ENCODE measurements at regions not wholly inside any gene's neighbourhood (a gene's known extent, or its start where the extent isn't known, plus 50 kb on each side); places are given as distances from the start of the nearest gene placed in this dataset.
"Not testable (repeated sequence)": the region's sequence is repeated elsewhere in the genome, so short reads cannot be mapped to it uniquely, and the experiment has no call there.

DNA sequence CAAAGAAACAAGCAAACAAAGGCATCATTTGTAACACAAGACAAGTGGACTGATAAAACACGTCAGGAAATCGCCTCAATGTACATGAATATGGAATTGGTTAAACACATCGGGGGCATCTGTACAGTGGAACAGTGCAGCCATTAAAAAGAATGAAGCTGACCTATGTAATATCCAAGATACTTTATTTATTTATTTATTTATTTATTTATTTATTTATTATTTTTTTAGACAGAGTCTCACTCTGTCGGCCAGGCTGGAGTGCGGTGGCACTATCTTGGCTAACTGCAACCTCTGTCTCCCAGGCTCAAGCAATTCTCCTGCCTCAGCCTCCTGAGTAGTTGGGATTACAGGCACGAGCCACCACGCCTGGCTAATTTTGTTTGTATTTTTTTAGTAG, 75.4 kb upstream of the SLC45A1 start:
- no peak overlapping the region for H2AFZ ChIP-seq (ENCODE audit: low read depth, low read length)
- H3K4me1 ChIP-seq (ENCODE audit: insufficient read depth, low read length), result peaks cover 6% of the 10 kb centered on the region
- H3K27me3 ChIP-seq (ENCODE audit: insufficient read depth, low read length), result no peaks in the 10 kb centered on the region
- H3K36me3 ChIP-seq (ENCODE audit: insufficient read depth, low read length), result no peaks in the 10 kb centered on the region
- H3K4me3 ChIP-seq (ENCODE audit: low read length), result no peak overlapping the region
- no peaks in the 10 kb centered on the region for H3K9me3 ChIP-seq (ENCODE audit: low read length)

DNA sequence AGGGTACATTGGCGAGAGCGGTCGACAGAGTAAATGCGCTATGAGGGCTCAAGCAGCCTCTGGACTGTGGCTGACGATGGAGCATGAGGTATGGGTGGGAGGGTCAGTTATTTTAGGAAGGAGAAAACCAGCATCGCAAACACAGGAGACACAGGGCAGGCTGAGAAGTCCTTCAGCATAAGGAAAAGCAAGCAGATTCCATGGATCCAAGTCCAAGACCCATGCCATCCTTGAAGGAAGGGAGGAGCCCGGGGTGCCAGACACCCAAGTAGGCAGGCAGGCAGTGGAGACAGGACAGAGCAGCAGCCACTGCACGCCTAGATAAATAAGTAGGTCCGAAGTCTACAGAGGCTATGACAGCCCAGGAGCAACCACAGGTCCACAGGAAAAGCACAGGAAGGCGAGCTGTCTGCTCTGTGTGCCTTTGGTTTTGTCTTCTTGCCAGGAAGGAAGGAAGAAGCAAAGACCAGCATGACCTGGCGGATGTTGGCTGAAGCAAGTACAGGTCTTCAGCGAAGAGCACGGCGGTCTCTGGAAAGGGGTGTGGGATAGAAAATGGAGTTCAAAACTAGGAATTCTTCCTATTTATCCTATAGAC, 76.4 kb upstream of the SLC45A1 start:
- no peak overlapping the region for H2AFZ ChIP-seq (ENCODE audit: low read depth, low read length)
- peaks cover 6% of the 10 kb centered on the region for H3K4me1 ChIP-seq (ENCODE audit: insufficient read depth, low read length)
- H3K9me3 ChIP-seq (ENCODE audit: low read length), result no peaks in the 10 kb centered on the region
- H3K27me3 ChIP-seq (ENCODE audit: insufficient read depth, low read length), result no peaks in the 10 kb centered on the region
- H3K4me3 ChIP-seq (ENCODE audit: low read length), result no peak overlapping the region
- H3K36me3 ChIP-seq (ENCODE audit: insufficient read depth, low read length), result no peaks in the 10 kb centered on the region

DNA sequence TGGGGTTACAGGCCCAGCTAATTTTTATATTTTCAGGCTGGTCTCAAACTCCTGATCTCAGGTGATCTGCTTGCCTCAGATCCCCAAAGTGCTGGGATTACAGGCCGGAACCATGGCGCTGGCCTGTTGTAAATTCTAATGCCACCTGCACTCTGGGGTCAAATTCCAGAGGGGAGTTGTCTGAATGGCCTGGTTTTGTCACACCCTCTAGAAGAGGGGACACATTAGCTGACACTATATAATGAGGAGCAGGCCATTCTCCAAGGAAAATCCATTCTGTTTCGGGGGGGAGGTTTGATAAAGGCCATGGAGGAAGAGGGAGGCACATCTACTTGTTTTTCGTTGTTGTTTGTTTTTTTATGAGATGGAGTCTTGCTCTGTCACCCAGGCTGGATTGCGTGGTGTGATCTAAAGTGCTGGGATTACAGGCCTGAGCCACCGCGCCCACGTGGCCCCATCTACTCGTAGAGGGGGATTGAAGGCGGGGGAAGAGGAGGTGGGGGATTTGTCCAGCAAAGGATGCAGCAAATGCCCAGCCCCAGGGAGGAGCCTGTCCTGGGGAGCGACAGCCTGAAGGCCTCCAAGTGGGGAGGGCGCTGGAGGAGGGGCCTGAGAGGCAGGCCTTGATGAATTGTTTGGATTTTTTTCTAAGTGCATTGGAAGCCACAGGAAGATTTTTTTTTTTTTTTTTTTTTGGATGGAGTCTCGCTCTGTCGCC, 78.4 kb upstream of the SLC45A1 start:
- Histone ChIP-seq H3K9me3 (ENCODE audit: low read length) (no peaks in the 10 kb centered on the region), H3K36me3 (ENCODE audit: insufficient read depth, low read length) (no peaks in the 10 kb centered on the region), H3K4me3 (ENCODE audit: low read length) (no peak overlapping the region), H3K4me1 (ENCODE audit: insufficient read depth, low read length) (peaks cover 6% of the 10 kb centered on the region), H3K27me3 (ENCODE audit: insufficient read depth, low read length) (no peaks in the 10 kb centered on the region), H2AFZ (ENCODE audit: low read depth, low read length) (no peak overlapping the region)

DNA sequence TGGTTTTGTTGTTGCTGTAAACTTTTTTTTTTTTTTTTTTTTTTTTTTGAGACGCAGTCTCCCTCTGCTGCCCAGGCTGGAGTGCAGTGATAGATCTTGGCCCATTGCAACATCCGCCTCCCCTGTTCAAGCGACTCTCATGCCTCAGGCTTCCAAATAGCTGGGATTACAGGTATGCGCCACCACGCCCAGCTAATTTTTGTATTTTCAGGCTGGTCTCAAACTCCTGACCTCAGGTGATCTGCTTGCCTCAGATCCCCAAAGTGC, 78.9 kb upstream of the SLC45A1 start:
- Histone ChIP-seq H3K9me3 (ENCODE audit: low read length) (no peaks in the 10 kb centered on the region), H3K27me3 (ENCODE audit: insufficient read depth, low read length) (no peaks in the 10 kb centered on the region), H3K4me1 (ENCODE audit: insufficient read depth, low read length) (peaks cover 6% of the 10 kb centered on the region), H3K4me3 (ENCODE audit: low read length) (no peak overlapping the region), H2AFZ (ENCODE audit: low read depth, low read length) (no peak overlapping the region), H3K36me3 (ENCODE audit: insufficient read depth, low read length) (no peaks in the 10 kb centered on the region)

DNA sequence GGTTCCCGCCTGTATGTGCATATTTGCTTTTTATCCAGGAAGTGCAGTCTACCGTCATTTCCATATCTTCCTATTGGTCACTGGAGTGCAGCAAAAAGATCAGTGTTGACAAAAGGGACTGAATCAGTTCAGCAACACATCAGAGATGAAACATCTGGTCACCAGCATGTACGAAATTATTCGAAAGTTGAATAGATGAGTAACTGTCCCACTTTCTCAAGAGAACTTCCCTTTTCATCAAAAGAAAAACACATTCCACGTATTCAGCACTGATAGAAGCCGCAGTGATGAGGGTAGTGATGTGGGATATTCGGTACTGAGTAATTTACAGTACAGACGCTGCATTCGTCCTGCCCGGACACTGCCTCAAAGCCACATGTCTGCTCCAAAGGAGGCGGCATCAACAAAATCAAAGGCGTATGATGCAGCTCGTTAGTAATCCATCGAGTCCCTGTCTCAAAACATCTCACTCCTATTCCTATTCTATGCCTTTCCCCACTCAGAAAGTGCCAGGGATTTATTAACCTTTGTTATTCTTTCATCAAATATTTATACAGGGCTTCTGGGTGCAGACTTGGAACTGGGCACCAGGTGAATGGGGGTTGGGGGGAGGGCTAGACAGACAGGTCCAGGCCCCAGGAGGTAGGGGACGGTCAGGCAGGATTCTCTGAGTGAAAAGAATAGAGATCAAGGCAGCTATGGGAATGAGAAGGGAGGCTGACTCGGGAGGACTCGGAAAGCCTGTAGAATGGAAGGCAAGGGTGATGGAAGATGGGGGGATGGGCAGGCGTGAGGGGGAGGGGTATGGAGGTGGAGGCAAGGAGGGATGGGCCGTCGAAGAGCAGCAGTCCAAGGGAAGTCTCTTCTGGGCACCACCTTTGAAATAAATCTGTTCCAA, 79.5 kb upstream of the SLC45A1 start:
- no peaks in the 10 kb centered on the region for H3K36me3 ChIP-seq (ENCODE audit: insufficient read depth, low read length)
- no peak overlapping the region for H3K4me3 ChIP-seq (ENCODE audit: low read length)
- peaks cover 6% of the 10 kb centered on the region for H3K4me1 ChIP-seq (ENCODE audit: insufficient read depth, low read length)
- H3K27me3 ChIP-seq (ENCODE audit: insufficient read depth, low read length), result no peaks in the 10 kb centered on the region
- H3K9me3 ChIP-seq (ENCODE audit: low read length), result no peaks in the 10 kb centered on the region
- no peak overlapping the region for H2AFZ ChIP-seq (ENCODE audit: low read depth, low read length)

DNA sequence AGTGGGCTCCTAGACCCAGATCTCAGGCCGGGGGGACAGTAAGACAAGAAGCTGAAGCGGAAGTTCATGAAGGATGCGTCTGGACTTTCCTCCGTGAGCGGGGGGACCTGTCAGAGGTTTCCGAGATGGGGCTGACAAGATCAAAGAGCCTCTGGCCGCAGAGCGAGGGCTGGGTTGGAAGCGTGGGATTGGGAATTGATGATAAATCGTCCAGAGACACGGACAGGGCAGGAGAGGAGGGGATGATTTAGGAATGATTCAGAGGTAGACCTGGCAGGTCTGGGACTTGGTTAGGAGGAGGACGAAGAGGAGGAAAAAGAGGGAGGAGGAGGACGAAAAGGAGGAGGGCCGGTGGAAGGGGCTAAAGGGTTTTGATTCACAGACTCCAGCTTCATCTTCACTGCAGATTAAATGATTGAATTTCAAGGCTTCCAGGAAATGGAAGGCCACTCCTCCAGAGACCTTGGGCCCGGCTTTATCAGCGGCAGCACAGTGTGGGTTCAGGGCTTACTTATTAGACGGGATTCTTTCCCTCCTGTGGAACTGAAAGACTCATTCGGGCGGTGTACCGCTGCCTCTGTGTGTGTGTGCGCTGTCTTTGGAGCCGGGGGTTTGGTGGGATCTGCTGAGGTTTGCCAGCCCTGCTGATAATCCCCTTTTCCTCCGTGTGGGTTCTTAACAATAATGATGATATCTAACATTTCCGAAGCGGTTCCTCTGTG, 85.7 kb upstream of the SLC45A1 start:
- Histone ChIP-seq H3K4me1 (ENCODE audit: insufficient read depth, low read length) (no peaks in the 10 kb centered on the region), H3K4me3 (ENCODE audit: low read length) (no peak overlapping the region), H3K9me3 (ENCODE audit: low read length) (no peaks in the 10 kb centered on the region), H3K27me3 (ENCODE audit: insufficient read depth, low read length) (no peaks in the 10 kb centered on the region), H2AFZ (ENCODE audit: low read depth, low read length) (no peak overlapping the region), H3K36me3 (ENCODE audit: insufficient read depth, low read length) (no peaks in the 10 kb centered on the region)

DNA sequence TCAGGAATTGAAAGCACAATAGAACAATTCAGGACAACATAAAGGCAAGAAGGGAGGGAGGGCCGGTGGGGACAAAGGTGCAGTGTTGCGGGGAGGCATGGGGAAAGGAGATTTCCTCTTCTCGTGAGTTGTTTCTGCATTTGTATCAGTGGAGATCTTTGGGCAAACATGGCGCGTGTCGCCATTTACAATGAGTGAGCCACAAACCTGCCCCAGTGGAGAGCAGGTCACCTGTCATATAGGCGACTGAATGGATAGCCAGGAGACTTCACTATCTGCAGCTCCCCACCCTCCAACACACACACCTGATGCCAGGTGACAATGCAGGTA, 87.7 kb upstream of the SLC45A1 start:
- H2AFZ ChIP-seq (ENCODE audit: low read depth, low read length), result no peak overlapping the region
- H3K4me1 ChIP-seq (ENCODE audit: insufficient read depth, low read length), result no peaks in the 10 kb centered on the region
- H3K9me3 ChIP-seq (ENCODE audit: low read length), result no peaks in the 10 kb centered on the region
- H3K27me3 ChIP-seq (ENCODE audit: insufficient read depth, low read length), result no peaks in the 10 kb centered on the region
- no peaks in the 10 kb centered on the region for H3K36me3 ChIP-seq (ENCODE audit: insufficient read depth, low read length)
- no peak overlapping the region for H3K4me3 ChIP-seq (ENCODE audit: low read length)

DNA sequence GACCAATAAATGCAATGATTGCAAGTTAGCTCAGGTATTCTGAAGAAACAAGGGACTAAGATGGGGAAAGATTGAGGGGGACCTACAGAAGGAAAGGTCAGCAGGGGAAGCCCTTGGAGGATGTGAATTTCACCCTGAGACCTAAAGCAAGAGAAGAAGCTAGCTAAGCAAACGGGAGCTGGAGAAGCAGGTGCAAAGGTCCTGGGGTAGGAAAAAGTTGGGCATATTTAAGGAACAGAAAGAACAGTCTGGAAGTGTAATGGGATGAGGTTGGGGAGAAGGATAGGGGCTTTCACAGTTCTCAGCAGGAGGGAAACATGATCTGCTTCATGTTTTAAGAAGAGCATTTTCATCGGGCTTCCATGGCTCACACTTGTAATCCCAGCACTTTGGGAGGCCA, 89.7 kb upstream of the SLC45A1 start:
- Histone ChIP-seq H3K27me3 (ENCODE audit: insufficient read depth, low read length) (no peaks in the 10 kb centered on the region), H3K36me3 (ENCODE audit: insufficient read depth, low read length) (no peaks in the 10 kb centered on the region), H3K4me1 (ENCODE audit: insufficient read depth, low read length) (no peaks in the 10 kb centered on the region), H3K4me3 (ENCODE audit: low read length) (no peak overlapping the region), H3K9me3 (ENCODE audit: low read length) (no peaks in the 10 kb centered on the region), H2AFZ (ENCODE audit: low read depth, low read length) (no peak overlapping the region)

DNA sequence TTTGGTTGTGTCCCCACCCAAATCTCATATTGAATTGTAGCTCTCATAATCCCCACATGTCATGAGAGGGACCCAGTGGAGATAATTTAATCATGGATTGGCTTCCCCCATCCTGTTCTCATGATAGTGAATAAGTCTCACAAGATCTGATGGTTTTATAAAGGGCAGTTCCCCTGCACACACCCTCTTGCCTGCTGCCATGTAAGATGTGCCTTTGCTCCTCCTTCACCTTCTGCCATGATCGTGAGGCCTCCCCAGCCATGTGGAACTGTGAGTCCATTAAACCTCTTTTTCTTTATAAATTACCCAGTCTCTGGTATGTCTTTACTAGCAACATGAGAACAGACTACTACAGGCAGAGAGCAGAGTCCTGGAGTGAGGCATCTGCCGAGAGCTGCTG, 90.2 kb upstream of the SLC45A1 start:
- not testable (repeated sequence) for H3K9me3 ChIP-seq (ENCODE audit: low read length); H2AFZ ChIP-seq (ENCODE audit: low read depth, low read length); H3K36me3 ChIP-seq (ENCODE audit: insufficient read depth, low read length); H3K27me3 ChIP-seq (ENCODE audit: insufficient read depth, low read length); H3K4me3 ChIP-seq (ENCODE audit: low read length); H3K4me1 ChIP-seq (ENCODE audit: insufficient read depth, low read length)

DNA sequence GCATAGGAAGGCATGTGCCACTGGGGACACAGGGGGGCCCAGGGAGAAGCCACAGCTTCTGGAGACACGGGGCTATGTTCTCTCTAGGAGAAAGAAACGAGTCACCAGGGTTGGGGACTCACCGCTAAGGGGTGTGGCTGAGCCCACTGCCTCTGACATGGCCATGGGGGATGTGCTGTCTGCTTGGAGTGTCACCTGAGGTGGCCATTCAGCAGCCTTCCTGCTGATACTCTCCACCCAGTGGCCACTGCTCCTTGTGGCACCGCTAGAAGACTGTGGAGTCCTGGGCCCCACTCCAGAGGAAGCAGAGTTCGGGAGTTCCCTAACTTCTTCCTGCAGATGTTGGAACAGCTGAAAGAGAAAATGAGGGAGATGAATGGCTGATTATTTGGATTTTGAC, 91.2 kb upstream of the SLC45A1 start:
- Histone ChIP-seq H3K27me3 (ENCODE audit: insufficient read depth, low read length) (no peaks in the 10 kb centered on the region), H3K4me1 (ENCODE audit: insufficient read depth, low read length) (no peaks in the 10 kb centered on the region), H3K36me3 (ENCODE audit: insufficient read depth, low read length) (no peaks in the 10 kb centered on the region), H3K4me3 (ENCODE audit: low read length) (no peak overlapping the region), H3K9me3 (ENCODE audit: low read length) (no peaks in the 10 kb centered on the region), H2AFZ (ENCODE audit: low read depth, low read length) (no peak overlapping the region)

DNA sequence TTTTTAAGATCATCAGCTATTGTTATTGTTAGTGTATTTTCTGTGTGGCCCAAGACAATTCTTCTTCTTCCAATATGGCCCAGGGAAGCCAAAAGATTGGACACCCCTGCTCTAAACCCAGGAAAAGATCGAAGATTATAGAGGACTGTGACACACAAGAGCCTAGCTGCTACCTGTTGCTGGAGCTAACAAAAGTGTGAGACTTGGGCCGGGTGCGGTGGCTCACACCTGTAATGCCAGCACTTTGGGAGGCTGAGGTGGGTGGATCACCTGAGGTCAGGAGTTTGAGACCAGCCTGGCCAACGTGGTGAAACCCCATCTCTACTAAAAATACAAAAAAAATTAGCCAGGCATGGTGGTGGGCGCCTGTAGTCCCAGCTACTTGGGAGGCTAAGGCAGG, 91.9 kb upstream of the SLC45A1 start:
- H3K36me3 ChIP-seq (ENCODE audit: insufficient read depth, low read length); H2AFZ ChIP-seq (ENCODE audit: low read depth, low read length); H3K4me3 ChIP-seq (ENCODE audit: low read length); H3K27me3 ChIP-seq (ENCODE audit: insufficient read depth, low read length); H3K4me1 ChIP-seq (ENCODE audit: insufficient read depth, low read length); H3K9me3 ChIP-seq (ENCODE audit: low read length): not testable (repeated sequence)

DNA sequence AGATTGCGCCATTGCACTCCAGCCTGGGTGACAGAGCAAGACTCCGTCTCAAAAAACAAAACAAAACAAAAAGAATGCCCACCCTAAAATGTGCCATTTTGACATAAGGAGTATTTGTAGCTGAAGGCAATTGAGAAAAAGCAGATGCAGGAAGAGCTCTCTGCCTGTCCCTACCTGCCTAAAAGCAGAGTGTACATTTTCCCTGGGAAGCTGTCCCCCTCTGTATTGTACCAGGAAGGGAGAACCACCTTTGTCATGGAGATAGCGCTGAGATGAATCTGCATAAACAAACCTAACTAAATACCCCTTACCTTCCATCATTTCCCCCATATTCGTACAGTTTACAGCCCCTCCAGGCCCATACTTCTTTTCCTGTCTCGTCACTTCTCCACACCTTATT, 94.4 kb upstream of the SLC45A1 start:
- H3K9me3 ChIP-seq (ENCODE audit: low read length), result no peaks in the 10 kb centered on the region
- H3K4me3 ChIP-seq (ENCODE audit: low read length), result no peak overlapping the region
- H3K4me1 ChIP-seq (ENCODE audit: insufficient read depth, low read length), result no peaks in the 10 kb centered on the region
- H2AFZ ChIP-seq (ENCODE audit: low read depth, low read length), result no peak overlapping the region
- H3K36me3 ChIP-seq (ENCODE audit: insufficient read depth, low read length), result no peaks in the 10 kb centered on the region
- peaks cover 3% of the 10 kb centered on the region for H3K27me3 ChIP-seq (ENCODE audit: insufficient read depth, low read length)

DNA sequence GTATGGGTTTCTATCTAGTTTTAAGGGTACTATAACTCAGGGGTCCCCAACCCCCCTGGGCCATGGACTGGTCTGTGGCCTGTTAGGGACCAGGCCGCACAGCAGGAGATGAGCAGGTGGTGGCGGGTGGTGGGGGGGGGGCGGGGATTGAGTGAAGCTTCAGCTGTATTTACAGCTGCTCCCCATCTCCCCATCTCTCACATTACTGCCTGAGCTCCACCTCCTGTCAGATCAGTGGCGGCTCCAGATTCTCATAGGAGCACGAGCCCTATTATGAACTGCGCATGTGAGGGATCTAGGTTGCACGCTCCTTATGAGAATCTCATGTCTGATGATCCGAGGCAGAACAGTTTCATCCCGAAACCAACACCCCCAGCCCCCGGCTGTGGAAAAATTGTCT, 95.1 kb upstream of the SLC45A1 start:
- no peak overlapping the region for H2AFZ ChIP-seq (ENCODE audit: low read depth, low read length)
- no peaks in the 10 kb centered on the region for H3K4me1 ChIP-seq (ENCODE audit: insufficient read depth, low read length)
- no peaks in the 10 kb centered on the region for H3K9me3 ChIP-seq (ENCODE audit: low read length)
- no peaks in the 10 kb centered on the region for H3K36me3 ChIP-seq (ENCODE audit: insufficient read depth, low read length)
- H3K27me3 ChIP-seq (ENCODE audit: insufficient read depth, low read length), result peaks cover 3% of the 10 kb centered on the region
- H3K4me3 ChIP-seq (ENCODE audit: low read length), result no peak overlapping the region
